SU-DHL-6 (cell line): ENCODE measurements at regions not wholly inside any gene's neighbourhood (a gene's known extent, or its start where the extent isn't known, plus 50 kb on each side); places are given as distances from the start of the nearest gene placed in this dataset.

ENCODE experiments used
- EZH2phosphoT487 ChIP-seq: fragments of 200-600 bp; sonication (generic), shearing (Covaris generic); conservative IDR thresholded peaks from 2 replicates; pipeline ENCODE4 v1.6.1; 2018; ENCODE audit warnings: mild to moderate bottlenecking, antibody characterized with exemption, low read length, moderate library complexity, mixed read lengths
- TF ChIP-seq, protein P1 (sequence below): fragments of 200-600 bp; sonication (generic); IDR thresholded peaks from one replicate; pipeline ENCODE4 v1.5.1; 2017; ENCODE audit warnings: antibody characterized with exemption, mild to moderate bottlenecking, low read length, moderate library complexity; ENCODE audit not compliant: insufficient read depth, poor library complexity, severe bottlenecking

DNA sequence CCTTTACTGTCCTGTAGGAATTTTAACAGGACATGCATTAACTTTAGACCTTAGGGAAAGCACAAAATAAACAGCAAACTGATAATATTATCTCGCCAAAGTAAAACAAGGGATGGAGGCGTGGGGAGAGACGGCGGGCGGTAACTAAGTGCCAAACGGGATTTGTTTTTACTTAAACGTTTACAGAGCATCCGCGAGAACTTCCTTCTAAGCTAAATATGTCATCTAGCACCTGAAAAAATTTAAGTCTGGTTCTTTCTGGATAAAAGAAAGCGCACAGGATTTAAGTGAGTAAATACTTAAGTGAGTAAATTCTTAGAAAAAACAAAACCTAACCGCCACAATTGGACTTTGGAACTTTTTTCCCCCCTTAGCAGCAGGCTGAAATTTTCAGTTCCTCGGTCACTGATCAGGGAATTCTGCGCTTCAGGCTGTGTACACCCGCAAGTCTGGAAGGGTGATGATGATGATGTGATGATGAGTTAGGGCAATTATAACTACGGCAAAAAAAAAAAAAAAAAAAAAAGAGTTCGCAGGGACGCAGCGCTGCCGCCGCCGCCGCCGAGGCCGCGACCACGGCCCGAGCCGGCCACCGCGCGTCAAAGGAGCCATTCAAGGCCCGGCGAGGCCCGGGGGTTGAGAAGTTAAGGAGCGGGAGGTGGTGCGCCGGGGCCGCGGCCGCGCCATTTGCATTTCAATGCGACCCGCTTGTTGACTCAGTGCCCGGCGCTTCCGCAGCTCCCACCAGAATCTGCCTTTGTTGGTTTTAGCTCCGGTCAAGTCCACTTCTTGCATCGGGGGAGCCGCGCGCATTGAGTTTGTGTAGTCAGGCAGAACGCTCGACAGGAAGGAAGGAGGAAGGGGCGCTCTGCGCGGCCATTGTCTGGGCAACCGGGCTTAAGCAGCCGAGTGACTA is 108.8 kb downstream of the SPRY1 start:
- TF ChIP-seq, protein P1, sequence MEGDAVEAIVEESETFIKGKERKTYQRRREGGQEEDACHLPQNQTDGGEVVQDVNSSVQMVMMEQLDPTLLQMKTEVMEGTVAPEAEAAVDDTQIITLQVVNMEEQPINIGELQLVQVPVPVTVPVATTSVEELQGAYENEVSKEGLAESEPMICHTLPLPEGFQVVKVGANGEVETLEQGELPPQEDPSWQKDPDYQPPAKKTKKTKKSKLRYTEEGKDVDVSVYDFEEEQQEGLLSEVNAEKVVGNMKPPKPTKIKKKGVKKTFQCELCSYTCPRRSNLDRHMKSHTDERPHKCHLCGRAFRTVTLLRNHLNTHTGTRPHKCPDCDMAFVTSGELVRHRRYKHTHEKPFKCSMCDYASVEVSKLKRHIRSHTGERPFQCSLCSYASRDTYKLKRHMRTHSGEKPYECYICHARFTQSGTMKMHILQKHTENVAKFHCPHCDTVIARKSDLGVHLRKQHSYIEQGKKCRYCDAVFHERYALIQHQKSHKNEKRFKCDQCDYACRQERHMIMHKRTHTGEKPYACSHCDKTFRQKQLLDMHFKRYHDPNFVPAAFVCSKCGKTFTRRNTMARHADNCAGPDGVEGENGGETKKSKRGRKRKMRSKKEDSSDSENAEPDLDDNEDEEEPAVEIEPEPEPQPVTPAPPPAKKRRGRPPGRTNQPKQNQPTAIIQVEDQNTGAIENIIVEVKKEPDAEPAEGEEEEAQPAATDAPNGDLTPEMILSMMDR: no peak
- TF ChIP-seq EZH2phosphoT487: no peak
